ENCODE measurements at regions not wholly inside any gene's neighbourhood (a gene's known extent, or its start where the extent isn't known, plus 50 kb on each side); places are given as distances from the start of the nearest gene placed in this dataset.

DNA sequence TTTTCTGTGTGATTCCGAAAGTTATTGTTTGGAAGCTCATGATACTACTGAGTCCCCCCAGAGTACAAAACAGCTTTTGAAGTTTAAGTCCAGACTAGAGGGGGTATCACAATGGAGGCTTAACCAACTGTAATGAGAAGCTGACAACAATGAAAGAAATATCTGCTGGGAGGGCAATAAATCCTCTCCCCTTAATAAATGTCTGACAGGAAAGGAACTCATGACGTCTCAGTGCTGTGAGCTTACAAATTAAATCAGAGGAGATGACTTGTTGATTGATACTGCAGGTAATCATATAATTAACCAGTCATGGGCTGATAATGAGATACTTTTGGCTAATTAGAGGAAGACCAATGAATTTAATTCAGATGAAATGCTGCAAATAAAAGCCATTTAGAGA lies 102.6 kb upstream of the WDR11 start:
- H3K27ac Mint-ChIP-seq, result no peak overlapping the region
- DNase-seq (no peak), ATAC-seq (no peak)
- no peaks in the 10 kb centered on the region for H3K4me1 Mint-ChIP-seq
- no peaks in the 10 kb centered on the region for H3K9me3 Mint-ChIP-seq (ENCODE audit: low read depth)
- no peaks in the 10 kb centered on the region for H3K36me3 Mint-ChIP-seq
- peaks cover 3% of the 10 kb centered on the region for H3K27me3 Mint-ChIP-seq
- no peak overlapping the region for H3K4me3 Mint-ChIP-seq
- CTCF ChIA-PET, result no interaction called here

DNA sequence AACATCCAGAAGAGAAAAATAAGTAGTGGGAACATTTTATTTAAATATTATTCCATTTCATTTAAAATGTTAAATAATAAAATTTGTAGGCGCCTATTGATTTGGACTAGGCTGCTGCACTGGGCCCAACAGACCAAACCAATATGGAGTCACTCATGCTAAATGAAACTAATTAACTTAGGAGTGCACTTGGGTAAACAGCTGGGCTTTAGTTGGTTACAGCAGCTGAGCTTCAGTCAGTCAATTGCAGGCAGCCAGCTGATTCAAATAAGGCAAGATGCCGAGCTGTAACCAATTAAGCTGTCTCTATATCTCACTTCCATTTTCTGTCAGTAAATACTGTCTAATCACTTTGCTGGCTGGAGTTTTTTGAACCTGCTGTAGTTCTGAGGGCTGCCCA lies 102.1 kb upstream of the WDR11 start:
- Mint-ChIP-seq H3K36me3 (no peaks in the 10 kb centered on the region), H3K27me3 (peaks cover 3% of the 10 kb centered on the region), H3K27ac (no peak overlapping the region), H3K4me3 (no peak overlapping the region), H3K4me1 (no peaks in the 10 kb centered on the region), H3K9me3 (ENCODE audit: low read depth) (no peaks in the 10 kb centered on the region)
- DNase-seq, result no peak
- CTCF ChIA-PET, result no interaction called here
- no peak for ATAC-seq

DNA sequence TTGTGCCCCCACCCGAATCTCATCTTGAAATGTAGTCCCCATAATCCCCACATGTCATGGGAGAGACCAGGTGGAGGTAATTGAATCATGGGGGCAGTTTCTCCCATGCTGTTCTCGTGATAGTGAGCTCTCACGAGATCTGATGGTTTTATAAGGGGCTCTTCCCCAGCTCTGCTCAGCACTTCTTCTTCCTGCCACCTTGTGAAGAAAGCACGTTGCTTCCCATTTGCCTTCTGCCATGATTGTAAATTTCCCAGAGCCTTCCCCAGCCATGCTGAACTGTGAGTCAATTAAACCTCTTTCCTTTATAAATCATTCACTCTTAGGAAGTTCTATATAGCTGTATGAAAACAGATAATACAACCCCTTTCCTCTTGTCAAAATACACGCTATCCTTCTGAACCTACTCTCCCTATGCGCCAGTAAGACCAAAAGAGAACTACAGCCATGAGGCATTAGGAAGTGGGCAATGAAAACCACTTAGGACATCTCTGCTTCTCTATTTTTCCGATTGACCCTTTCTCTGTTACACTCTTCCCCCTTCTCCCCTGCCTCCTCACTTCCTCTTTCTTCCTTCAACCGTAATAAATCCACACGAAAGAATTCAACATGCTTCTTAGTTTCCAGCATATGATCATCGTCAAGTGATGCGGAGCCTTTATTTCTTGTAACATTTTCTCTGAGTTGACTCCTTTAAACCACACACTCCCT lies 101.2 kb upstream of the WDR11 start:
- H3K27ac Mint-ChIP-seq, result no peak overlapping the region
- no peak for ATAC-seq
- H3K27me3 Mint-ChIP-seq, result peaks cover 3% of the 10 kb centered on the region
- H3K4me1 Mint-ChIP-seq, result no peaks in the 10 kb centered on the region
- CTCF ChIA-PET, result no interaction called here
- no peak overlapping the region for H3K4me3 Mint-ChIP-seq
- H3K36me3 Mint-ChIP-seq, result no peaks in the 10 kb centered on the region
- no peaks in the 10 kb centered on the region for H3K9me3 Mint-ChIP-seq (ENCODE audit: low read depth)
- no peak for DNase-seq

DNA sequence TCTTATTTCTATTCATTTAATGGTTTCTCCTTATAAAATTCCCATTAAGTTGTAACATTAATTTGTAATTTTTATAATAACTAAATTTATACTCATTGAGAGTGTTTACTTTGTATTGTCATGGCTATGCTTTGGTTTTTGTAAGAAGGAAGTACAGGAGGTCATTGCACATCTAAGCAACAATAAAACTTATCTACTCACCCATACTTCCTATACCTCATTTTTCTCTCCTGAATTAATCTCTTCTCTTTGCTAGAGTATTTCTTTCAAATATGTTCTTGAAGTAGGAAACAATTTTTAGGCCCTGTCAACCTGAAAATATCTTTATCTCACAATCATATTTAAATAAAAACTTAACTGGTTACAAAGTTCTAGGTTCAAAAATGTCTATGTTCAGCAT lies 95.4 kb upstream of the WDR11 start:
- Mint-ChIP-seq H3K4me3 (no peak overlapping the region), H3K27ac (no peak overlapping the region), H3K36me3 (no peaks in the 10 kb centered on the region), H3K4me1 (no peaks in the 10 kb centered on the region), H3K27me3 (peaks cover 2% of the 10 kb centered on the region), H3K9me3 (ENCODE audit: low read depth) (no peaks in the 10 kb centered on the region)
- DNase-seq (no peak), ATAC-seq (no peak)
- CTCF ChIA-PET, result interaction anchor here (1.1 kb wide), 1 partner anchor 12 kb away, joined by 3 read pairs; no protein-coding TSS in a partner anchor

DNA sequence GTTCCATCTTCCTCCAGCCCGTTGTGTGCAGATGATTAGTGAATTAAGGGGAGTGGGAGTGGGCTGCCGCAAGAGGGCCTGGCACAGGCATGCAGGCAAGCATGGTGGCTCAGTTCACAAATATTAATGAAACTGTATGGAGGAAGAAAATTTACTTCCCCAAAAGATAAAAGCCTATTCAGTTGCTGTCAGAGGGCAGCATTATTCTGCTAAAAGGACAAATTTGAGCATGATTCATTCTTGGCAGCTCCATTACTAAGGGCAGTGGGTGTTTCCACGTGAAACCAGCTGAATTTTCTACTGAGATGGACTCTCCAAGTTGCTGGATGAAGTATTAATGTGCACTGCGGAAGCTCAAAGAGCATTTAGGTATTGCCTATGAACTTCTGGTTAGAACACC lies 90.9 kb upstream of the WDR11 start:
- no peak overlapping the region for H3K4me3 Mint-ChIP-seq
- ATAC-seq (no peak), DNase-seq (no peak)
- no peaks in the 10 kb centered on the region for H3K36me3 Mint-ChIP-seq
- H3K9me3 Mint-ChIP-seq (ENCODE audit: low read depth), result no peaks in the 10 kb centered on the region
- peaks cover 2% of the 10 kb centered on the region for H3K27me3 Mint-ChIP-seq
- no peaks in the 10 kb centered on the region for H3K4me1 Mint-ChIP-seq
- H3K27ac Mint-ChIP-seq, result no peak overlapping the region
- CTCF ChIA-PET, result no interaction called here

DNA sequence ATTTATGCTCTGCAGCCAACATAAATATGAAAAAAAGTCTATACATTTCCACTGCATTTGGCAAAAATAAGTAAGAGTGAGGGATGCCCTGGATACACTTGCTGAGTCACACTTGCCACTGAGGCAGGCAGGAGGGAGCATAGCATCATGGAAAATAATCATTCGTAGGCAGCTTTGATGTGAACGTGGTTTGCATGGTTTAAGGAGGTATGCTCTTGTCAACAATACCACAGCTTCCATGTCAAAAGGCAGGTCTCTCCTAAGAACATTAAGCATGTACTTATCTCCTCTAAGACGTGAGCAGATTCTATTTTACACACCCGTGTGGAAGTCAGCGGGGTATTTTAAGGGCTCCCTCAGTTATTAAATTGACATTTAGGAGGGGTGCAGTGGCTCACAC lies 89.2 kb upstream of the WDR11 start:
- no peak for ATAC-seq
- no peaks in the 10 kb centered on the region for H3K36me3 Mint-ChIP-seq
- DNase-seq, result no peak

DNA sequence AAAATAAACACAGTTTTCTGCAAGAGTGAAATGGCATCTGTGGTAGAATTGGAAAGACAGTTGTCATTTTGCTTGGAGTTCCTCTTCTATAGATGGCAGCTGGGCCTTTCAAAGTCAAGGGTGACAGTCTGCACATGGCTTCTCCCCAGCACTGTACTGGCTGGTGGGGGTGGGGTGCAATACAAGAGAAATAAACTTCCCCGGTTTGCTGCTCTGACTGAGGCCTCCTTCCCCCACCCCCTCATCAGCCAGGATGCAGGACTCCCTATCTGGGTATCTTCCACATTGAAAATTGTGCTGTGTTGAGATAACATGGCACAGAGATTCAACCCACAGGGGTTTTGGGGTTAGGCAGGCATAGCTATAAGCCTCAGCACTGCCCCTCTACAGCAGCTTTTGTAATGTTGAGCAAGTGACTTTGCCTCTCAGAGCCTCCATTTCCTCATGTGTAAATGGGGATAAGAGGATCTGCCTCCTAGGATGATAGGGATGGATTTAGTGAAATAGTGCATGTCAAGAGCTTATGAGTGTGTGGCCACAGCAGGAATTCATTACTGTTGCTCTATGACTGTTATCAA lies 85.8 kb upstream of the WDR11 start:
- DNase-seq (no peak), ATAC-seq (no peak)
- Mint-ChIP-seq H3K27me3 (no peaks in the 10 kb centered on the region), H3K27ac (no peak overlapping the region), H3K4me1 (no peaks in the 10 kb centered on the region), H3K9me3 (ENCODE audit: low read depth) (no peaks in the 10 kb centered on the region), H3K36me3 (no peaks in the 10 kb centered on the region), H3K4me3 (no peak overlapping the region)
- CTCF ChIA-PET, result no interaction called here

More for the DNA sequence above, 89.2 kb upstream of the WDR11 start:
- CTCF ChIA-PET, result no interaction called here
- peaks cover 2% of the 10 kb centered on the region for H3K27me3 Mint-ChIP-seq
- H3K27ac Mint-ChIP-seq, result no peak overlapping the region
- H3K4me3 Mint-ChIP-seq, result no peak overlapping the region
- no peaks in the 10 kb centered on the region for H3K4me1 Mint-ChIP-seq
- H3K9me3 Mint-ChIP-seq (ENCODE audit: low read depth), result no peaks in the 10 kb centered on the region

DNA sequence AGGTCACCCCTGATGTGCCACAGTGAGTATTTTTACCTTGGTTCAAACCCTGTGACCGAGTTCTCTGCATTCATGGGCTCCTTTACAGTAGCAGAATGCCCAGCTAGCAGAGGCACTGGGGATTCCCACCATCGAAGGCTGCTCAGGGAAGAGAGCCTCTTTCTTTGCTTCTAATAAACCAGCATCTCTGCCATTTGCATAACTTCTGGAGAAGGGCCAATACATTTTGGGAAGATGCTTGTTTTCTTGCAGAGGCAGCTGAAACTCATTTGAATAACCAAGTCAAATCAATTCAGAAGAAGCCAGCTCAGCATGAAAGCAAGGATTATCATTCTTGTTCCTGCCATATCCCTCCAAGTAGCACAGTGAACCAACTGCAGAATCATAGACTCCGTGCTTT lies 82.9 kb upstream of the WDR11 start:
- Mint-ChIP-seq H3K27ac (no peak overlapping the region), H3K27me3 (no peaks in the 10 kb centered on the region), H3K4me1 (no peaks in the 10 kb centered on the region), H3K9me3 (ENCODE audit: low read depth) (no peaks in the 10 kb centered on the region), H3K4me3 (no peak overlapping the region), H3K36me3 (no peaks in the 10 kb centered on the region)
- CTCF ChIA-PET, result interaction anchor here (1.1 kb wide), 1 partner anchor 13 kb away, joined by 3 read pairs; no protein-coding TSS in a partner anchor
- DNase-seq (no peak), ATAC-seq (no peak)

DNA sequence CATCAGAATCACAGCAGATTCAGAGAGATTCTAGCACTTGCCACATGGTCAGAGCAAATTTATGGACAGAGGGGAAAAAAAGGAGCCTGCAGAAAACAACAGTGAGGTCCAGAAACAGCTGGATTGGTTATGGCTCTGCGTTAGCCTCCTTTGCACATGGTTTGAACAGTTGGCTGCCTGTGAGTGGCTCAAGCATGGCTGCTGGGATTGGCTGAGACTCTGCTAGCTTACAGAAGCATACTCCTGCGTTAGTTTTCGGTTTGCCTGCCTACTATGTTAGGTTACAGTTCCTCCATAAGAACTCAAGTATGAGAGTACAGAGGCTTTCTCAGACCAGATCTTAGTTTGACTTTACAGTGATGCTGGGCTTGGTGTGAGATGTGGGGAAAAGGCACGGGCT lies 80.7 kb upstream of the WDR11 start:
- Mint-ChIP-seq H3K9me3 (ENCODE audit: low read depth) (no peaks in the 10 kb centered on the region), H3K4me1 (no peaks in the 10 kb centered on the region), H3K27me3 (no peaks in the 10 kb centered on the region), H3K36me3 (no peaks in the 10 kb centered on the region), H3K27ac (no peak overlapping the region), H3K4me3 (no peak overlapping the region)
- ATAC-seq (no peak), DNase-seq (no peak)
- CTCF ChIA-PET, result no interaction called here

DNA sequence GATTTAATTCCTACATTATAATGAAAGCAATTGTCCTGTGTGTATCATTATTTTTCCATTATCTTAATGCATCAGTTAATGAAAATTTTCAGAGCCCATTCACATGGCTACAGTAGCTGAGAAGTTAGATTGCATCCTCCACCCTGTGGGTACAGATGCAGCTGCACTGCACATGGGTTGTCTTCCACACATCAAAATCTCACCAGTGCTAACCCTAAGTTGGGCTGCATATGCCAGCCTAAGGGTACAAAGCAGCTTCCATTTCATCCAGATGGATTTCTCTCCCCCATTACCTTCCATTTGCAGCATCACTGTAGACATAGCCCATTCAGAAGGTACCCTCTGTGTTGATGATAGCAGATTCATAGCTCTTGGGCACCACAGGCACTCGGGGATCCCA lies 74.7 kb upstream of the WDR11 start:
- no peaks in the 10 kb centered on the region for H3K4me1 Mint-ChIP-seq
- H3K36me3 Mint-ChIP-seq, result no peaks in the 10 kb centered on the region
- no peaks in the 10 kb centered on the region for H3K27me3 Mint-ChIP-seq
- no peaks in the 10 kb centered on the region for H3K9me3 Mint-ChIP-seq (ENCODE audit: low read depth)
- ATAC-seq (no peak), DNase-seq (no peak)
- no peak overlapping the region for H3K4me3 Mint-ChIP-seq
- CTCF ChIA-PET, result no interaction called here
- no peak overlapping the region for H3K27ac Mint-ChIP-seq

DNA sequence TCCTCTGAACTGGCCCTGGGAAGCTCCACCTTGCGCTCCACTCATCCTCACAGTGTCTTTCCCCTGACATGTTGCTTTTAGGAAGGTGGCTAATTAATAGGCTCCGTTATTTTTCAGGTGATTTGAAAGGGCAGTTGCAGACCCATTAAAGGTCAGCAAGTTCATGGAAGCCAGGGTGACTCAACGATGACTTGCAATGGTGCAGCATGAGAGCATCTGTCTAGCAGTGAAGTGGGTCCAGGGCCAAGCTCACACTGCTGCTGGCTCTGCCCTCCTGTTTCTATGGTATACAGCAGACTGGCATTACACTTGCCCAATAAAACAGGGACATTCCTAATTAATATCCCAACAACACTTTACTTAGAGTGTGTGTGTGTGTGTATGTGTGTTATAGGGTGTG lies 68.8 kb upstream of the WDR11 start:
- Mint-ChIP-seq H3K9me3 (ENCODE audit: low read depth) (no peaks in the 10 kb centered on the region), H3K4me1 (no peaks in the 10 kb centered on the region), H3K36me3 (no peaks in the 10 kb centered on the region), H3K27ac (no peak overlapping the region), H3K27me3 (no peaks in the 10 kb centered on the region), H3K4me3 (no peak overlapping the region)
- no peak for DNase-seq
- CTCF ChIA-PET, result no interaction called here
- no peak for ATAC-seq

DNA sequence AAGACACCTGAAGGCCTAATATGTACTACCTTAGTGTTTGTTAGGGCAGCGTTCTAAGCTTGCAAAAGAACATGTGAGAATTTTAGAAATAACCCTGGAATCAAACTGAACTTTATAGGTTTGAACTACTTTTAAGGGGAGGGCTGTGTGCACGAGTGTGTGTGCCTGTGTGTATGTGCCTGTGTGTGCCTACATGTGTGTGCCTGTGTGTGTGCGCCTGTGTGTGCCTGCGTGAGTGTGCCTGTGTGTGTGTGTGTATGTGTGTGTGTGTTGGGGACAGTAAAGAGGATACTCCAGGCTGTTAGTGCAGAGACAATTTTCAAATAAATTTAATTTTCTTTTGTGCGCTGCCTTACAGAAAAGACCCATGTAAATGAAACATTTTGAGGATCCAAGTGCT lies 68.1 kb upstream of the WDR11 start:
- no peaks in the 10 kb centered on the region for H3K27me3 Mint-ChIP-seq
- no peaks in the 10 kb centered on the region for H3K4me1 Mint-ChIP-seq
- no peaks in the 10 kb centered on the region for H3K36me3 Mint-ChIP-seq
- no peaks in the 10 kb centered on the region for H3K9me3 Mint-ChIP-seq (ENCODE audit: low read depth)
- no peak overlapping the region for H3K27ac Mint-ChIP-seq
- CTCF ChIA-PET, result no interaction called here
- no peak for ATAC-seq
- H3K4me3 Mint-ChIP-seq, result no peak overlapping the region
- no peak for DNase-seq

DNA sequence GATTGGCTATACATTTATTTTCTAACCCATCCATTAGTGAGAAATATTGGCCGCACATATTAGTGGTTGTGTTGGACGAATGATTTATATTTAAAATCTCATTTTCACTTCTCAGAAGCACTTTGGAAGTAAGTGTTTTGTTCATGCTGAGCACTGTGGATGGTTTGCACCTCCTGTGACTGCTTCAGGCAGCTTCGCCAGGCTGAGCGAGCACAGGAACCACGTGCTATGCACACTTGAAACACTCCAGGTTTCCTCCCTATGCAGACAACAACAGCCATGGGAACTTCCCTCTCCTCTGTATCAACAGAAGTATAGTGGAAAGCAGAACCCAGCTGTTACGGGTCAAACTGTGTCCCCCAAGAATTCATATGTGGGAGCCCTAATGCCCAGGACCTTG lies 67.3 kb upstream of the WDR11 start:
- ATAC-seq, result no peak
- Mint-ChIP-seq H3K9me3 (ENCODE audit: low read depth) (no peaks in the 10 kb centered on the region), H3K4me3 (no peak overlapping the region), H3K27me3 (no peaks in the 10 kb centered on the region), H3K36me3 (no peaks in the 10 kb centered on the region), H3K27ac (no peak overlapping the region), H3K4me1 (no peaks in the 10 kb centered on the region)
- DNase-seq, result no peak
- CTCF ChIA-PET, result no interaction called here

DNA sequence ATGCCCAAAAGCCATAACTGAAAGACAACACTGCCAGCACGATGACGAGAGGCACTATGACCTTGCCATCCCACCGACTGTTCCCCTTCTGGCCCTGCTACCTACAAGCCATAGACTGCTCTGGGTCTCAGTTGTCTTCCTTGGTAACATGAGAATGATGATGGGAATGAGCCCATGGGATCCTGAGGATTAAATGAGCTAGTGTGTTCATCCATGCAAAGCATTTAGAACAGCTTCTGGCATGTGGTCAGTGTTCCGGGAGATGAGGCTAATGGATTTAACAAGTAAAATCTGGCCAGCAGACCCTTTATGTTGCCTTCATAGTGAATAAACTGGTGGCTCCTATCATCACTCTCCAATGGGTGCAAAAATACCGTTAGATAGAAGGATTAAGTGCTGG lies 62.4 kb upstream of the WDR11 start:
- no peak overlapping the region for H3K27ac Mint-ChIP-seq
- H3K4me1 Mint-ChIP-seq, result no peaks in the 10 kb centered on the region
- no peaks in the 10 kb centered on the region for H3K9me3 Mint-ChIP-seq (ENCODE audit: low read depth)
- ATAC-seq (no peak), DNase-seq (no peak)
- CTCF ChIA-PET, result no interaction called here
- H3K4me3 Mint-ChIP-seq, result no peak overlapping the region
- no peaks in the 10 kb centered on the region for H3K27me3 Mint-ChIP-seq
- no peaks in the 10 kb centered on the region for H3K36me3 Mint-ChIP-seq
